ENCODE measurements at regions not wholly inside any gene's neighbourhood (a gene's known extent, or its start where the extent isn't known, plus 50 kb on each side); places are given as distances from the start of the nearest gene placed in this dataset.

DNA sequence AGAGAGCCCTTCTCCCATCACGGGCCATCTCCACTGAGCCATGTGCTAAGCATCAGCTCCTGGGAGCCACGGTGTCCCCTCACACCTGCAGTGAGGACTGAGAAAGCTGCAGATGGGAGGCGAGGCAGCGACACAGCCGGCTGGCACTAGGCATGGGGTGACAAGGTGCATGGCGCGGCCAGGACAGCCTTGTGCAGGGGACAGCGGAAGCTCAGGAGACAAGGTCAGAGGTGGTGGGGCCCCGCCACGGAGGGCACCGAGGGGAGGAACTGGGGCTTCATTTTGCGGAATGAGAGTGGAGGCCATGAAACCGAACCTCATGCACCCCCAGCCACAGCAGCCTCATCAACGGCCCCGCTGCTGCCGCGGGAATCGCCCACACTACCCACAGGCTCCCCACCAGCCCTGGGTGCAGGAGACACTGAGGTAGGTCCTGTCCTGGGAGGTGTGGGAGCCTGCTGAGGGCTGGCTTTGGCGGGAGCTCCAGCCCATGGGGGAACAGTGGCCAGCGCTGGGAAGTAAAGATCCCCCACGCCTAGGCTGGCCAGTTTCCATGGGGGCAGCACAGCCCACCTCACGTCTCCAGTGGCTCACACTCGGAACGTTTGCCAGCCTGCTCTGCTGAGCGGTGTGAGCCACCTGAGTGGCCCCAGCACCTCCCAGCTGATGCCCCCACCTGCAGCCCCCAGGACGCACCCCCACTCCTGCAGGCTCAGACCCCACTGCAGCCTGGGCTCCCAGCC, 71.2 kb upstream of the INSIG1 start:
- no peak for TF ChIP-seq POLR2A (IDR thresholded peaks at IDR 0.05; ENCODE audit: low read length)
- TF ChIP-seq GATA1 (IDR thresholded peaks at IDR 0.05; ENCODE audit: low read depth, low read length), result no peak

Data from erythroblast (primary cell).